HEK293T (cell line): ENCODE measurements at regions not wholly inside any gene's neighbourhood (a gene's known extent, or its start where the extent isn't known, plus 50 kb on each side); places are given as distances from the start of the nearest gene placed in this dataset.

Source experiments
- CTCF ChIA-PET: fragments of 350-600 bp; formaldehyde crosslinking; extraction: SDS; loops from one replicate; lab custom pipeline; 2021; ENCODE audit warnings: antibody characterized with exemption, inconsistent platforms; lab: Yijun Ruan, JAX
- POLR2A ChIA-PET: fragments of 350-600 bp; formaldehyde crosslinking; extraction: SDS; loops from one replicate; lab custom pipeline; 2020; ENCODE audit warnings: antibody characterized with exemption, inconsistent platforms; lab: Yijun Ruan, JAX
- DNase-seq: peaks from one replicate; pipeline ENCODE4 v3.0.0; 2012; ENCODE audit warnings: mixed read lengths; ENCODE audit errors: extremely low spot score
- ARNT ChIP-seq: fragments of 450-650 bp; IDR thresholded peaks from 2 replicates; pipeline ENCODE4 v1.6.1; 2017; ENCODE audit warnings: mild to moderate bottlenecking
- BHLHE40 ChIP-seq: fragments of 450-650 bp; IDR thresholded peaks from 2 replicates; pipeline ENCODE4 v1.6.1; 2016; ENCODE audit warnings: mild to moderate bottlenecking, moderate library complexity, borderline replicate concordance
- CTBP1 ChIP-seq: fragments of 450-650 bp; IDR thresholded peaks from 2 replicates; pipeline ENCODE4 v1.6.1; 2016; ENCODE audit warnings: borderline replicate concordance
- ELF4 ChIP-seq: fragments of 450-650 bp; IDR thresholded peaks from 2 replicates; pipeline ENCODE4 v1.6.1; 2017; ENCODE audit warnings: antibody characterized with exemption
- FOXA1 ChIP-seq: fragments of 450-650 bp; IDR thresholded peaks from 2 replicates; pipeline ENCODE4 v1.6.1; 2016; ENCODE audit warnings: mild to moderate bottlenecking
- FOXK2 ChIP-seq: fragments of 450-650 bp; IDR thresholded peaks from 2 replicates; pipeline ENCODE4 v1.6.1; 2016; ENCODE audit warnings: mild to moderate bottlenecking
- FOXM1 ChIP-seq: fragments of 450-650 bp; IDR thresholded peaks from 2 replicates; pipeline ENCODE4 v1.6.1; 2017; ENCODE audit warnings: mild to moderate bottlenecking, borderline replicate concordance
- HDGF ChIP-seq: fragments of 450-650 bp; IDR thresholded peaks from 2 replicates; pipeline ENCODE4 v1.6.1; 2017; ENCODE audit warnings: antibody characterized with exemption, borderline replicate concordance
- L3MBTL2 ChIP-seq: fragments of 450-650 bp; conservative IDR thresholded peaks from 2 replicates; pipeline ENCODE4 v1.6.1; 2016; ENCODE audit warnings: mild to moderate bottlenecking
- LEF1 ChIP-seq: fragments of 450-650 bp; IDR thresholded peaks from 2 replicates; pipeline ENCODE4 v1.6.1; 2017; ENCODE audit warnings: mild to moderate bottlenecking, borderline replicate concordance
- NFRKB ChIP-seq: fragments of 450-650 bp; IDR thresholded peaks from 2 replicates; pipeline ENCODE4 v1.6.1; 2016; ENCODE audit warnings: mild to moderate bottlenecking, moderate library complexity
- PKNOX1 ChIP-seq: fragments of 450-650 bp; IDR thresholded peaks from 2 replicates; pipeline ENCODE4 v1.6.1; 2016
- SP1 ChIP-seq: fragments of 450-650 bp; IDR thresholded peaks from 2 replicates; pipeline ENCODE4 v1.6.1; 2017
- SUZ12 ChIP-seq: fragments of 450-650 bp; IDR thresholded peaks from 2 replicates; pipeline ENCODE4 v1.6.1; 2016; ENCODE audit warnings: mild to moderate bottlenecking
- TARDBP ChIP-seq: fragments of 450-650 bp; IDR thresholded peaks from 2 replicates; pipeline ENCODE4 v1.6.1; 2016
- ZNF384 ChIP-seq: fragments of 450-650 bp; IDR thresholded peaks from 2 replicates; pipeline ENCODE4 v1.6.1; 2016

DNA sequence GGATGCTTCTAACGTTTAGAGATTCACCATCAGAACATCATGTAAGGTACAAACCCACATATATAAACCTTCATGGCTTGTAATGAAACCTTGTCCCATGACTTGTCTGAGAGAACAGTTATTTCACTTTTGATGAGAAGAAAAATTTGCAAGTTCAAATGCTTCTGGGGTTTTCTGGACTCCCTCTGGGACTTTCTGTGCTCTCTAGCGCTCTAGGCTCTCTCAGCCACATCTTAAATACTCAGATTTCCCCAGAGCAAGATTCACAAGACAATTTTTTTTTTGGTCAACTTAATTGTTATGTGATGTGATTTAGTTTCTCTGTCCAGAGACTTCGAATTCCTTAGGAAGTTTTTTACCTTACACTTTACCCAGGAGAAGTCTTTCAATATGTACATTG is 282.8 kb upstream of the EDNRB start:
- TF ChIP-seq LEF1, result no peak
- TF ChIP-seq L3MBTL2, result no peak
- no peak for TF ChIP-seq FOXA1
- TF ChIP-seq CTBP1, result no peak
- TF ChIP-seq ELF4, result no peak
- ChIA-PET CTCF (no interaction called here), POLR2A (no interaction called here)
- DNase-seq, result no peak

DNA sequence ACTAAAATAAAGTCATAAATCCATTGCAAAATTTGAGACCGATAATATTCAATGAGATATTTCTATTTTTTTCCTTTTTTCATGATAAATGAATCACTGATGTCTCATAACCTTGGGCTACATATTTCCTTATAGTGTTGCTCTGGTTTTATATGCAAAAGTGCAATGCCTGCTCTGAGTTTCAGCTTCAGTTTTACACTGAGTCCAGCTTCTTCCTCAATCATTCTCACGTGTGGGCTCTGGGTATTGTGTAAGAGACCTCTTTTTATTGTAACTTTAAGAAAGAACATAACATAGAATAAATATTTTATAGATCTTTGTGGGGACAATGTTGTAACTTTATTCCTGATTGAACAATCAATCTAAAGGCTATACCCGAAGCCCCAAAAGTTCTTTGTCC is 280.2 kb upstream of the EDNRB start:
- no peak for DNase-seq
- POLR2A ChIA-PET, result no interaction called here
- TF ChIP-seq CTBP1, result no peak
- TF ChIP-seq ZNF384, result no peak
- no peak for TF ChIP-seq FOXA1
- no peak for TF ChIP-seq LEF1
- TF ChIP-seq FOXM1, result no peak
- TF ChIP-seq BHLHE40, result no peak
- no peak for TF ChIP-seq NFRKB
- TF ChIP-seq L3MBTL2, result no peak
- TF ChIP-seq ARNT, result no peak
- TF ChIP-seq SP1, result no peak
- TF ChIP-seq ELF4, result no peak
- TF ChIP-seq PKNOX1, result no peak
- TF ChIP-seq SUZ12, result no peak
- TF ChIP-seq FOXK2, result no peak
- CTCF ChIA-PET, result no interaction called here

DNA sequence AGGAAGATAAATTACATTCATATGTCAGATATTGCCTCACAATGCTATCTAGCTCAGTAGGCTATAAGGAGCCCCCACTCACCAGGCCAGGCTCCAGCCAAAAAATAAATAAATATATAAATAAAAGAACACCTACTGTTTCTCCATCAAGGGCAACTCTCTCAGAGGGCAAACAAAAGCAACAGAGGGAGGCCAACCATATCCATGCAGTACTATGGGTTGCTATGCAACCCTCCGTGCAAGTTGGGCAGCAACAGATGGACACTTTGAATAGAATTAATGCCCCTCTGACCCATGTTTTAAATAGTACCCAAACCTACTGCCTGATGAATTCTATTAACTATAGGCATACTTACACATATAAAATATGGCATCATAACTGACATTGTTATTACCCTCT is 279.8 kb upstream of the EDNRB start:
- no peak for TF ChIP-seq NFRKB
- no peak for TF ChIP-seq ZNF384
- no peak for TF ChIP-seq HDGF
- no peak for TF ChIP-seq SP1
- TF ChIP-seq FOXA1, result no peak
- no peak for TF ChIP-seq ARNT
- TF ChIP-seq ELF4, result no peak
- TF ChIP-seq SUZ12, result no peak
- no peak for TF ChIP-seq CTBP1
- TF ChIP-seq TARDBP, result no peak
- no peak for TF ChIP-seq L3MBTL2
- no peak for TF ChIP-seq PKNOX1
- TF ChIP-seq FOXM1, result no peak
- no peak for TF ChIP-seq FOXK2
- no peak for TF ChIP-seq BHLHE40
- no peak for DNase-seq
- ChIA-PET POLR2A (no interaction called here), CTCF (no interaction called here)

DNA sequence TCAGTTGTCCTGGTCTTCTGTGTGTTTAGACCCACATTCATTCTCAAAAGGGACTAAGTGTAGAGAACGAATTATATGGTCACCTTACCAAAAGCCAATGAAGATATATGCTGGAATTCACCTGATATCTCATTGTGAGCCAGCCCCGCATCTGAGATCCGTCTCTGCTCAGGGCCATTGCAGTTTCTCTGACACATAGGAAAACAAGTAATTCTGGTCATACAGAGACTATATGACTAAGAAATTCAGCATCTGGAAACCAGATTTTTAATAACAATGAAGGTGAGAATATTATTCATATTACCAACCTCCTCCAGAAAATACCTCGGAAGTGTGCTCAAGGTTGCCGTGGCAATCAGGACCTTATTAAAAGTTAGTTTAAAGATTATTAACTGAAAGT is 278.6 kb upstream of the EDNRB start:
- DNase-seq, result no peak
- TF ChIP-seq CTBP1 (no peak), FOXK2 (no peak), SUZ12 (no peak), PKNOX1 (no peak)
- ChIA-PET CTCF (no interaction called here), POLR2A (no interaction called here)

DNA sequence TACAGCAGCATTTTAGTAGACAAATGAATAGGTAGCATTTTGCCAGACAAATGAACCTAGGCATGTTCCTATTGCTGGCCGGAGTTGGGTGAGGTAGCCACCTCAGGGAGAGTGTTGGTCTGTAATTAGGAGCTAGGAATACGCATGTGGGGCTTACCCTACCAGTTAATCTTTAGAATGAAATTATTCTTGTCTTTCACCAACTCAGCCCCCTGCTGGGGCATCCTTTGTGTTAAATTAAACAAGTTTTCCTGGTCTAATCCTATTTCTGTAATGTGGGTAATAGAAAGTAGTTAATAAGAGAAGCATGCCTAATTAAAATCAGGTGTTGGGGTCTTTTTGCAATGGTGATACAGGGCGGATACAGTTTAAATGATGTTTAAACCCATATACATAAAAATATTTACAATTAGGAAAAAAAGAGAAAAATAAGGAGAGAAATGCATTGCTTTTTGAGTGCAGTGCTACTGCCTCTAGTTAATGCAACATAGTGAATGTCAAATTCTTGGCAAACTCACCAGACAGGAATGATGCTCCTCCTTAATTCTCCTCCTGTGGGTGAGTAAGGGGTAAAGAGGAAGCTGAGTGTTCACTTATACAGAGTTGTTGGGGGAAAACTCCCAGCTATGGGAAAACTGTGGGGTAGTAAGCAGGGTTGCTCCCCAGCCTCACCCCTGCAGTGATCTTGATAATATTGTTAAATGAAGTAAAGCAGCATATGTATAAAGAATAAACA is 276.4 kb upstream of the EDNRB start:
- DNase-seq, result no peak
- POLR2A ChIA-PET, result no interaction called here
- TF ChIP-seq LEF1 (no peak), L3MBTL2 (no peak), ZNF384 (no peak), FOXA1 (no peak), HDGF (no peak), SP1 (no peak), PKNOX1 (no peak), SUZ12 (no peak), FOXM1 (no peak), BHLHE40 (no peak), ARNT (no peak), TARDBP (no peak), FOXK2 (no peak), NFRKB (no peak), ELF4 (no peak), CTBP1 (no peak)
- CTCF ChIA-PET, result interaction anchor here (0.6 to 0.8 kb wide), 2 partner anchors 9 to 659 kb away, joined by 3 read pairs; no protein-coding TSS in a partner anchor

DNA sequence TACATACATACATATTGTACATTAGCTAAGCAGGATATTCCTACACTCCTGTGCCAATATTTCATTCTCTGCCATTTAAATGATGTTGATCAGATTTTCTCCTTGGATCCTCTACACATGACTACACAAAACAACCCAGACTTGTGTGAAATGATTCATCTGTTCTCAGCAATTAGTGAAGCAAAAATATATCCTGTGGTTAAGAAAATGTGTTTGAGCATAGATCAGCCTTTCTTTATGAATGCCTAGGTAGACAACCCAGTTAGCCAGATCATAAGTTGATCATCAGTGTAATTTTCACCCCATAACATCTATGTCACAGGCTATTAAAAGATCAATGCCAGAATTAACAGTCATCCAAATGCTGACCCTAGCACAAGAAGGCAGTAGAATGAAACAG is 275.2 kb upstream of the EDNRB start:
- CTCF ChIA-PET, result no interaction called here
- DNase-seq, result no peak
- POLR2A ChIA-PET, result no interaction called here
- TF ChIP-seq ZNF384, result no peak
- no peak for TF ChIP-seq SUZ12
- TF ChIP-seq ARNT, result no peak
- no peak for TF ChIP-seq BHLHE40

DNA sequence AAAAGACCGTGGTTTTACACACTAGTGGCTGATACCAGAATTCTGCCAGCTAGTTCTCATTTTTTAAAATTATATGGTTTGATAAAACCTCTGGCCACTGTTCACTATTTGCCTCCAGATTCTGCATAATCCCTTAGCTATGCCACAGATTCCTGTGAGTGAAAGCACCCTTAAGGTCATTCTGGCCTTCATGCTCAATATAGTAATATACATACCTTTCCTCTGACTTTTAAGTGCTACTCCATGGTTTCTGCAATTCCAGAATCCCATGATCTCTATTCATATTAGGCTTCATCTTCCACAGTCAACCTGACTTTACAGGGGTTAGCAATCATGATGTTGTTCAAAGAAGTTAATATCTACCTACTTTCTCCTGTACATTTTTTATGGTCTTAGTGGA is 274.1 kb upstream of the EDNRB start:
- ChIA-PET POLR2A (no interaction called here), CTCF (no interaction called here)
- no peak for DNase-seq
- TF ChIP-seq HDGF, result no peak
